Esophagus muscularis mucosa (tissue), 3 donors: ENCODE measurements at regions not wholly inside any gene's neighbourhood (a gene's known extent, or its start where the extent isn't known, plus 50 kb on each side); places are given as distances from the start of the nearest gene placed in this dataset.
"Not testable (repeated sequence)": the region's sequence is repeated elsewhere in the genome, so short reads cannot be mapped to it uniquely, and the experiment has no call there.

Source experiments
- EP300 ChIP-seq: sonication (generic); formaldehyde crosslinking; IDR thresholded peaks from one replicate; pipeline ENCODE4 v1.6.1; 2017; ENCODE audit warnings: antibody characterized with exemption
- TF ChIP-seq, protein P1 (sequence below), 3 experiments: fragments of 200-600 bp in 2 of 3; fragments of 450-650 bp in 1 of 3; sonication (generic) in 2 of 3; IDR thresholded peaks; one replicate each; pipeline ENCODE4 v1.5.1; 2017 to 2019; ENCODE audit warnings: antibody characterized with exemption in 3 of 3, mild to moderate bottlenecking in 2 of 3, moderate library complexity in 1 of 3

DNA sequence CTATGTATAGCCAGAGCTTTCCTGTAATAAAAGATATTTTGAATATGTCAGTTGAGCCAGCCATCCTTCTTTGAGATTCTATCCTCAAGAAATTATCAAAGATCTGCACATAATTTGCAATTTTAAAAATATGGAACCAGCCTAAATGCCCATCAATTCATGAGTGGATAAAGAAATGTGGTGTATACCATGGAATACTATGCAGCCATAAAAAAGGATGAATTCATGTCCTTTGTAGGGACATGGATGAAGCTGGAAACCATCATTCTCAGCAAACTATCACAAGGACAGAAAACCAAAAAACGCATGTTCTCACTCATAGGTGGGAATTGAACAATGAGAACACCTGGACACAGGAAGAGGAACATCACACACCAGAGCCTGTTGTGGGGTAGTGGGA lies 150.5 kb upstream of the TOP1 start:
- not testable (repeated sequence) for TF ChIP-seq EP300
- TF ChIP-seq, protein P1, sequence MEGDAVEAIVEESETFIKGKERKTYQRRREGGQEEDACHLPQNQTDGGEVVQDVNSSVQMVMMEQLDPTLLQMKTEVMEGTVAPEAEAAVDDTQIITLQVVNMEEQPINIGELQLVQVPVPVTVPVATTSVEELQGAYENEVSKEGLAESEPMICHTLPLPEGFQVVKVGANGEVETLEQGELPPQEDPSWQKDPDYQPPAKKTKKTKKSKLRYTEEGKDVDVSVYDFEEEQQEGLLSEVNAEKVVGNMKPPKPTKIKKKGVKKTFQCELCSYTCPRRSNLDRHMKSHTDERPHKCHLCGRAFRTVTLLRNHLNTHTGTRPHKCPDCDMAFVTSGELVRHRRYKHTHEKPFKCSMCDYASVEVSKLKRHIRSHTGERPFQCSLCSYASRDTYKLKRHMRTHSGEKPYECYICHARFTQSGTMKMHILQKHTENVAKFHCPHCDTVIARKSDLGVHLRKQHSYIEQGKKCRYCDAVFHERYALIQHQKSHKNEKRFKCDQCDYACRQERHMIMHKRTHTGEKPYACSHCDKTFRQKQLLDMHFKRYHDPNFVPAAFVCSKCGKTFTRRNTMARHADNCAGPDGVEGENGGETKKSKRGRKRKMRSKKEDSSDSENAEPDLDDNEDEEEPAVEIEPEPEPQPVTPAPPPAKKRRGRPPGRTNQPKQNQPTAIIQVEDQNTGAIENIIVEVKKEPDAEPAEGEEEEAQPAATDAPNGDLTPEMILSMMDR (IDR thresholded peaks at IDR 0.05): not testable (repeated sequence)
